ENCODE measurements at regions not wholly inside any gene's neighbourhood (a gene's known extent, or its start where the extent isn't known, plus 50 kb on each side); places are given as distances from the start of the nearest gene placed in this dataset.
A peak's percentile ranks its signal among the peaks of the same experiment; 100 is the strongest.

DNA sequence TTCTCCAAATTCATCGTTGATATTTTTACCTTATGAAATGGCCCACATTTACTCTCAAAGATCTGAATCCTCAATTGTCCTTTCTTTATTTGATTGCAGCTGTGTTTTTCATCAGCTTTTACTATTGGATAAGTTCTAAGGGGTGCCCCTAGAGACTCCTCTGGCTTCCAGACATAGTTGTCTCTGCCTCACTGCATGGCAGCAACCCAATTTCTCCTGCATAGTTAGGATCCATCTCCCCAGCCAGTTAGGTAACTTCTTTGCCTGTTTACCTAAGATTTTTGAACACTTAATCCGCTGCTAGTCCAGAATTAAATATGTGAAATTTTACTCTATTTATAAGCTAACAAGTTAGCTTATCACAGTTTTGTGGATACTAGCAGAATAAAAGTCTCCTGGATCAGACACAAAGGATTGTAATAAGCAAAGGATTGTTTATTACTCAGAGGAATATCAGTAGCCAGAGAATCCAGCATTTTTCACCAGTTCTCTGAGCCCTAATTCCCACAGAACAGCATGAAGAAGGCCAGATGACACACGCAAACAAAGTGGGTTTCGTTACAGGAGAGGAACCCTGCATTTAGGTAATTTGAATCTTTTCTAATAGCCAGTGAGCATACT, 101.1 kb downstream of the BBS10 start:
- Histone ChIP-seq H3K36me3 (replicated peaks; ENCODE audit: control insufficient read depth, insufficient read depth, low read length) (no peaks in the 10 kb centered on the region), H3K27me3 (ENCODE audit: control insufficient read depth, insufficient read depth, low read length) (no peaks in the 10 kb centered on the region)
- DNase-seq: no peak

DNA sequence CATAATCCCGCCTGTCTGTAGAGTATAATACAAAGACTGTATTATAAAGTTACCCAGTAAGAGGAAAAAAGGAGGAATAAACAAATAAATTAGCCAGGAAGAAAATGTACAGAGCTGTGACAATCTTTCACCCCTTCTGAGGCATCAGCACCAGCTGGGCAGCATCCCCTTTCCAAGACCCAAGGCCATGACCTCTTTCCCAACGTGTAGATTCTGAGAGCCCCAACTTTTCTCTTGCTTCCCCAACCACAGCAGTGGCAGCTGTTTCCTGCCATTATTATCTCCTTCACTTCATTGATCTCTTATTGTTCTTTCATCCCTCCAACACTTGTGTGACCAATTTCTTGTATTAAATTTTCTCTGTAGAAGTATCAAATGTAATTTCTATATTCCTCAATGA, 101.6 kb downstream of the BBS10 start:
- H3K36me3 ChIP-seq (replicated peaks; ENCODE audit: control insufficient read depth, insufficient read depth, low read length): no peaks in the 10 kb centered on the region
- no peak overlapping the region for H3K4me3 ChIP-seq (ENCODE audit: insufficient read depth, low read depth, low read length)
- no peaks in the 10 kb centered on the region for H3K27me3 ChIP-seq (ENCODE audit: control insufficient read depth, insufficient read depth, low read length)
- DNase-seq: no peak

More for the DNA sequence above, 101.1 kb downstream of the BBS10 start:
- H3K4me3 ChIP-seq (ENCODE audit: insufficient read depth, low read depth, low read length): no peak overlapping the region

DNA sequence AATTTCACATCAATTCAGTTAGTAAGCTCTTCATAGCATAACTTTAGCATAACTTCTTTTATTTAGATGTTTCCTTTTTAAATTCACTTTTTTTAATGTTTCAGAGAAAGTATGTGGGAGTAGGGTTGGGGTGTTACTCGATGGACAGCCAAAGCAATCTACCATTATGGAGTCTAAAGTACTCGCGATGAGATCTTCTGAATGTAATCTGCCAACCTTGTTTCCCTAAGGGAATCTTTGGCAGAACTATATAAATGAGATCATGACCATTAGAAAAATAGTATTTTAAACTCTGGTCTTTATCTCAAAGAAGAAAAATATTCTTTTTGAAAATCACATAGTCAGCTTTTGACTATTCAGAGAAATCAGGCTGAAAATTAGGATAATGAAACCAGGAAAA, 103.9 kb downstream of the BBS10 start:
- no peak overlapping the region for H3K4me3 ChIP-seq (ENCODE audit: insufficient read depth, low read depth, low read length)
- H3K27me3 ChIP-seq (ENCODE audit: control insufficient read depth, insufficient read depth, low read length): no peaks in the 10 kb centered on the region
- no peak for DNase-seq
- H3K36me3 ChIP-seq (replicated peaks; ENCODE audit: control insufficient read depth, insufficient read depth, low read length): no peaks in the 10 kb centered on the region

DNA sequence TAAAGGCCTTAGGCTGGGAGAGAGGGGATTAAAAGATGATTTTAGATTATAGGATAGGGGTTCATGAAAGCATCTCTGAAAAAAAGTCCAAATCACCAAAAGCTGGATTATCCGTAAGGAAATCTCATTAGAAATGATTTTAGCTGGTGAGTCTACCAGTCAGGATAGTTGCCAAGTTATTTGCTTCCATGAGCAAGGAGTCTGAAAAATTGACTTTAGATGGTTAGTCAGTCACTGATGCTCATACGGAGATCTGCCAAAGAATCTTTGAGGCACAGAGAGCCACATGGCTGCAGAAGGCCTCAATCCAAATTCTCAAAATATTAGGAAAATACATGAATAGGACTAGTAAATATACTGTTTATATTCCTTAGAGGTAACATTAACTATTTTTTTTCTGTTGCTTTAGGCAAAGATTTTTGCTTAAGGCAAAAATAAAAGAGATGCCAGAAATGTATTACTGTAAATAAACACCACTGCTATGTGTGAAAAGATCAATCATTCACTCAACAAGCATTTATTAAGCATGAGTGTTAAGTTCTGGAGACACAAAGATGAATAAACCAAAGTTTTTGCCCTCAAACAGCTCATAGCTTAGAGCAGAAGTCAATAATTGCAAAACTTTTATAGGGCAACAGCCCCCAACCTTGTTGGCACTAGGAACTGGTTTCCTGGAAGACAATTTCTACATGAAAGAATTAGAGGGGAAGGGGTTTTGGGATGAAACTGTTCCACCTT, 105.2 kb downstream of the BBS10 start:
- no peaks in the 10 kb centered on the region for H3K36me3 ChIP-seq (replicated peaks; ENCODE audit: control insufficient read depth, insufficient read depth, low read length)
- H3K27me3 ChIP-seq (ENCODE audit: control insufficient read depth, insufficient read depth, low read length): no peaks in the 10 kb centered on the region
- DNase-seq: no peak
- H3K4me3 ChIP-seq (ENCODE audit: insufficient read depth, low read depth, low read length): no peak overlapping the region

DNA sequence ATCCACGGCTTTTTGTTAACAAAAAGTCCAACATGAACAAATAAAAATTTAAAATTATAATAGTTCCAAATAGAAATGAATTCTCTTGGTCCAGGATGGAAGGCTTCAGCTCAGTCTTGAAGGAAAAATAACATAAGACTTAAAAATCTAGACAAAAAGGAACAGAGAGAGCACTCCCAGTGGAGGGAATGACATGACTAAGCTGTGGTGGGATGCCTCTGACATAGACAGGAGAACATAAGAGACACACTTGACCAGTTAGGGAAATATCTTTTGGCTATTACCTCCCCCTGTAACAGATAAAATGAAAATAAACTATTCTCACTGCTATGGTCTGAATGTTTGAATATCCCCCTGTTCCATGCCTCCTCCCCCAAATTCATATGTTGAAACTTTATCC, 106.8 kb downstream of the BBS10 start:
- Histone ChIP-seq H3K27me3 (ENCODE audit: control insufficient read depth, insufficient read depth, low read length) (no peaks in the 10 kb centered on the region), H3K4me3 (ENCODE audit: insufficient read depth, low read depth, low read length) (no peak overlapping the region), H3K36me3 (replicated peaks; ENCODE audit: control insufficient read depth, insufficient read depth, low read length) (no peaks in the 10 kb centered on the region)
- no peak for DNase-seq

DNA sequence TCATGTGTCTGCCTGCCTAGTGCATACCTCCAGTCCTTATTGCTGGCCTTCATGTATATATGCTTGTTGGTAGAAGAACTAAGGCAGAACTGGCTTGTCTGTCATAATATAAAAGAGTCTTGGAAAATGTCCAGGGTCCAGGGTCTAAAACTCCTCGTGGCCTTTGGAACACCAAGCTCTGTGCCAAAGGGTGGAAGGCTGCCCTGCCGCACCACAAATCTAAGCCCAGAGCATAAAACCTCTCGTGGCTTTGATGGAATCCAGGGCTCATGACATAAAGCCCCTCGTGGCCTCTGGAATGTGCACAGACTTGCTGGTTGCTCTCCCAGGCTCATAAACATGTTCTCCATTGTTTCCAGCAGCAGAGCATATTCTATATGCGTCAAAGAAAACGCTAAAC, 107.9 kb downstream of the BBS10 start:
- no peak for DNase-seq
- Histone ChIP-seq H3K27me3 (ENCODE audit: control insufficient read depth, insufficient read depth, low read length) (no peaks in the 10 kb centered on the region), H3K4me3 (ENCODE audit: insufficient read depth, low read depth, low read length) (no peak overlapping the region), H3K36me3 (replicated peaks; ENCODE audit: control insufficient read depth, insufficient read depth, low read length) (no peaks in the 10 kb centered on the region)

DNA sequence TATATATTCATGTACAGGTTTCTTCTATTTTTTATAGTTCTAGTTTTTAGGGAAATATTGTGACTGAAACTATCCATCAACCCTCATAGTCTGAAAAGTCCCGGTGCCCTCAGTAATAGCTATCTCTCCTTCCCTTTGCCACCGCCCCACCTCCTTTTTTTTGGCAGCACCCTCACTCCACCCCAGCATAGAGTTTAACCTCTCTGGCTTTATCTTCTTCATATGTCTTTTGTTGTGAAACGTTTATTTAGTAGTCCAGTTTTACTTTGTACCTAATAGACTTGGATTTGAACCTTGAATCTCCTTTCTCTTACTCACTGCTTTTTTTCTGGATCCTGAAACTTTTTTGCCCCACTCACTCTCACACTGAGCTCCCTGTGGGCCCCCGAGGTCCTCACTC, 109.5 kb downstream of the BBS10 start:
- Histone ChIP-seq H3K27me3 (ENCODE audit: control insufficient read depth, insufficient read depth, low read length) (no peaks in the 10 kb centered on the region), H3K36me3 (replicated peaks; ENCODE audit: control insufficient read depth, insufficient read depth, low read length) (no peaks in the 10 kb centered on the region), H3K4me3 (ENCODE audit: insufficient read depth, low read depth, low read length) (no peak overlapping the region)
- no peak for DNase-seq

DNA sequence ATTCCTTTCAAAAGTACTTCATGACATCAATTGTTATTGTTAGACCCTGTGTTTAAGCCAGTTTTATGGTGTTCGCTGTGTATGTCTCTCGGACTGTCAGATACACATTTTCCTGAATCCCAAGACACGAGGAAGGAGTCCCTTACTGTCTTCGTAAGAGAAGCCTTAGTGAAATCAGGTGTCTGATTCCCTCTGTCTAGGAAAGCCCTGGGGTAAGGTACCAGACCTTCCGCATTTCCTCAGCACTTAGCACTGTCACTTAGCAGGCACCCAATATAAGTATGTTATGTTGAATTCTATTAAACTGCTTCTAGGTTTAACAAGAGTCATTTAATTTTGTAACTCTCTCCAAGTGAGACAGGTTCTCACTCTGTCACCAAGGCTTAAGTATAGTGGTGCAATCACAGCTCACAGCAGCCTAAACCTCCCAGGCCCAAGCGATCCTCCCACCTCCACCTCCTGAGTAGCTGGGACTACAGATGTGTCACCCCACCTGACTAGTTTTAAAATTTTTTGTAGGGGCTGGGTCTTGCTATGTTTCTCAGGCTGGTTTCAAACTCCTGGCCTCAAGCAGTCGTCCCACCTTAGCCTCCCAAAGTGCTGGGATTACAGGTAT, 111.0 kb downstream of the BBS10 start:
- Histone ChIP-seq H3K4me3 (ENCODE audit: insufficient read depth, low read depth, low read length) (no peak overlapping the region), H3K36me3 (replicated peaks; ENCODE audit: control insufficient read depth, insufficient read depth, low read length) (no peaks in the 10 kb centered on the region), H3K27me3 (ENCODE audit: control insufficient read depth, insufficient read depth, low read length) (no peaks in the 10 kb centered on the region)
- DNase-seq: no peak

DNA sequence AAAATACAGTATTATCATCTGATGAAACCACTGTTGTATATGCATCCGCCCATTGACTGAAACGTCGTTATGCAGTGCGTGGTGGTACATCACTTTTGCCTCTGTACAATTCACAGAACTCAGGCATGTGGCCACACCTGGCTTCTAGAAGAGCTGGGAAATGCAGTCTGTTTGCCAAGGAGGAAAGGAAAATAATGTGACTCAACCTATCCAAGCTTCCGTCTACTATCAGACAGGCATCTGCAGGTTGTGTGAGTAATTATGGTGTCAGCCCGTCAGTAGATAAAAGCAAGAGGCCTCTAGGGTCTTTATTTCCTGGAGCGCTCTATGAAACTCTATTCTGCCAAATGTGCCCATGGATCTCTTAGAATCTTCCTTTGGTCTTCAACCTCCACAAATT, 111.6 kb downstream of the BBS10 start:
- no peak for DNase-seq
- H3K27me3 ChIP-seq (ENCODE audit: control insufficient read depth, insufficient read depth, low read length): no peaks in the 10 kb centered on the region
- H3K36me3 ChIP-seq (replicated peaks; ENCODE audit: control insufficient read depth, insufficient read depth, low read length): no peaks in the 10 kb centered on the region
- no peak overlapping the region for H3K4me3 ChIP-seq (ENCODE audit: insufficient read depth, low read depth, low read length)

DNA sequence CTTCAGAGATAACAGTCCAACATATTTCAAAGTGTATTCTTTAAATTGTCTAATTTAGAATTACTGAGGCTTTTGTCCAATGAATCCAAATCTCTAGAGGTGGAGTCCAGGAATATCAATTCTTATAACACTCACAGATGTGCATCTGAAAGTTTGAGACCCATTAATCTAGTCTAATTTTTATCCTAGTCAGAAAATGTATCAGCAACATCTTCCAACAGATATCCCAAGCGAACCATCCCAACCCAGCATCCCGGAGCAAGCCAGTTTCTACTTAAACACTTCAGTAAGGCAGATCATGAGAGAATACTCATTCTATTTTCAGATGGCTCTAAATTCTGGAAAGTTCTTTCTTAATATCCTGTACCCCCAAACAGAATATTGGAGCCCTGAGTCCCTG, 113.5 kb downstream of the BBS10 start:
- no peak for DNase-seq
- H3K4me3 ChIP-seq (ENCODE audit: insufficient read depth, low read depth, low read length): no peak overlapping the region
- H3K36me3 ChIP-seq (replicated peaks; ENCODE audit: control insufficient read depth, insufficient read depth, low read length): no peaks in the 10 kb centered on the region
- H3K27me3 ChIP-seq (ENCODE audit: control insufficient read depth, insufficient read depth, low read length): no peaks in the 10 kb centered on the region

DNA sequence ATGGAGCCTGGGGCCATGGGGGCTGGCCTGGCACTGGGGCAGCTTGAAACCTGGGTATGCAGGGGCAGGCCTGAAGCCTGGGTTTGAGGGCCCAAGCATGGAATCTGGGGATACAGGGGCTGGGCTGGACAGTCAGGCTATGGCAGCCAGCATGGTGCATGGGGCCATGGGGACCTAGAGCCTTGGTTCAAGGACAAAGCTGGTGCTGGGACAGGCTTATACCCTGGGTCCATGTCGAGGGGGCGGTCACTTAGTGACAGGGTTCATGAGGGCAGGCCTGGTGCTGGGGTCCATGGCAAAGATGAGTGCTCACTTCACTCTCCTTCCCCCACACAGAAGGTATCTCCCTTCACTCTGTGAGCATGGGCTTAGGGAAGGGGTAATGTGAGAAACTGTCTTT, 116.2 kb downstream of the BBS10 start:
- Histone ChIP-seq H3K27me3 (ENCODE audit: control insufficient read depth, insufficient read depth, low read length) (no peaks in the 10 kb centered on the region), H3K36me3 (replicated peaks; ENCODE audit: control insufficient read depth, insufficient read depth, low read length) (no peaks in the 10 kb centered on the region), H3K4me3 (ENCODE audit: insufficient read depth, low read depth, low read length) (no peak overlapping the region)
- no peak for DNase-seq

DNA sequence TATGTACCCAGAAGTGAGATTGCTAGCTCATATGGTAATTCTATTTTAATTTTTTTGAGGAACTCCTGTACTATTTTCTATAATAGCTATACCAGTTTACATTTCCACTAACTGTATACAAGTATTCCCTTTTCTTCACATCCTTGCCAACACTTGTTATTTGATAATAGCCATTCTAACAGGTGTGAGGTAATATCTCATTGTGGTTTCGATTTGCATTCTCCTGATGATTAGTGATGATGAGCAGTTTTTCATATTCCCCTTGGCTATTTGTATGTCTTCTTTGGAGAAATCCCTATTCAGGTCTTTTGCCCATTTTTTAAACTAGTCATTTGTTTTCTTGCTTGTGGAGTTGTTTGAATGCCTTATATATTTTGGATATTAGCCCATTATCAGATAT, 121.3 kb downstream of the BBS10 start:
- Histone ChIP-seq H3K27me3 (ENCODE audit: control insufficient read depth, insufficient read depth, low read length) (no peaks in the 10 kb centered on the region), H3K4me3 (ENCODE audit: insufficient read depth, low read depth, low read length) (no peak overlapping the region), H3K36me3 (replicated peaks; ENCODE audit: control insufficient read depth, insufficient read depth, low read length) (no peaks in the 10 kb centered on the region)
- DNase-seq: no peak

DNA sequence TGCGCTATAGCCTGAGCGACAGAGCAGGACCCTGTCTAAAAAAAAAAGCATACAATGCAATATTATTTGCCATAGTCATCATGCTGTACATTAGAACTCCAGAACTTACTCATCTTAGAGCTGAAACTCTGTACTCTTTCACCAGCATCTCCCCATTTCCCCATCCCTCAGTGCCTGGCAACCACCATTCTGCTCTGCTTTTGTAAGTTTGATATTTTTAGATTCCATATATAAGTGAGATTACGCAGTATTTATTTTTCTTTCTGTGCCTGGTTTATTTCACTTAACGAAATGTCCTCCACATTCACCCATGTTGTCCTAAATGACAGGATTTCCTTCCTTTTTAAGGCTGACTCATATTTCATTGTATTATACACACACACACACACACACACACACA, 121.8 kb downstream of the BBS10 start:
- Histone ChIP-seq H3K4me3 (ENCODE audit: insufficient read depth, low read depth, low read length) (no peak overlapping the region), H3K27me3 (ENCODE audit: control insufficient read depth, insufficient read depth, low read length) (no peaks in the 10 kb centered on the region), H3K36me3 (replicated peaks; ENCODE audit: control insufficient read depth, insufficient read depth, low read length) (no peaks in the 10 kb centered on the region)
- DNase-seq: no peak

DNA sequence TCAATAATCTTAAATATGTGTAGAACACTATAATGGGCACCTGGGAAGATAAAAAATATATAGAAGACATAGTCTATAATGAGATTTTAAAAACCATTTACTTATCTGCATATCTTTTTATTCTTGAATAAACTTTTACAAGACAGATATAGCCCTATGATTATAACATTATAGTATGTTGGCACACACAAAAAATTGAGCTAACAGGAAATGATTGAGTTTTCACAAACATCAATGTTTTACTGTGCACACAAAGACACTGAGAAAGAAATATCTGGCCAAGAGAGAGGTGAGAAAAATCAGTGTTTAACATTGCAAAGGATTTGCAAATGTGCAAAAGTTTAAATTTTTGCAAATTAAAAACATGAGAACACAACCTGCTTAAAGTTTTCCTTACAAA, 124.3 kb downstream of the BBS10 start:
- Histone ChIP-seq H3K27me3 (ENCODE audit: control insufficient read depth, insufficient read depth, low read length) (no peaks in the 10 kb centered on the region), H3K4me3 (ENCODE audit: insufficient read depth, low read depth, low read length) (no peak overlapping the region), H3K36me3 (replicated peaks; ENCODE audit: control insufficient read depth, insufficient read depth, low read length) (no peaks in the 10 kb centered on the region)
- no peak for DNase-seq

DNA sequence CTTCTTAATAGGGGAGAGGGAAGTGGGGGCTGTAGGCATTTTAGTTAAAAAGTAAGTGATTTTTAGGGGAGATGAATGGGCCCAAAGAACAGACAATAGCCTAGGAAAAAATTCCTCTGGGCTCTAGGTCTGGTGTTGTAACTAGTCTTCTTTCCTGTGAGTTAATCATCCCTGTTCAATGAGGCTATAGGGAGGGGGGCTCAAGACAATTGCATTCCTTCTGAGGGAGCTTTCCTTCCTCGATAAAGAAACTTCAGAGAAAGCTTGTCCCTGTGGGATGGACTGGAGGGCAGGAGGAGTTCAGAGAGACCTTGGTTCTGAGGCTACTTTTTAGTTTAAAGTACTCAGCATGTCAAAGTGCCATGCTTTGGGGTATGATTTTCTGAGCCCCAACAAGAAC, 127.2 kb downstream of the BBS10 start:
- peak; percentile 11 for DNase-seq
- H3K36me3 ChIP-seq (replicated peaks; ENCODE audit: control insufficient read depth, insufficient read depth, low read length): no peaks in the 10 kb centered on the region
- H3K27me3 ChIP-seq (ENCODE audit: control insufficient read depth, insufficient read depth, low read length): no peaks in the 10 kb centered on the region
- no peak overlapping the region for H3K4me3 ChIP-seq (ENCODE audit: insufficient read depth, low read depth, low read length)

Data from H7 (cell line).